Vagina (tissue), 2 donors: ENCODE measurements at regions not wholly inside any gene's neighbourhood (a gene's known extent, or its start where the extent isn't known, plus 50 kb on each side); places are given as distances from the start of the nearest gene placed in this dataset.

Source experiments
- POLR2A ChIP-seq, 2 donors: fragments of 450-650 bp; IDR thresholded peaks; one replicate each; pipeline ENCODE4 v1.6.1; 2017; ENCODE audit warnings: antibody characterized with exemption in 2 of 2, mild to moderate bottlenecking in 2 of 2, moderate library complexity in 2 of 2
- POLR2AphosphoS5 ChIP-seq, 2 donors: sonication (generic); formaldehyde crosslinking; IDR thresholded peaks; one replicate each; pipeline ENCODE4 v1.9.0; 2017; ENCODE audit warnings: antibody characterized with exemption in 2 of 2, mild to moderate bottlenecking in 2 of 2, low read depth in 1 of 2; ENCODE audit not compliant: insufficient read depth in 1 of 2
- TF ChIP-seq, protein P1 (sequence below), 3 experiments: fragments of 450-650 bp in 2 of 3; fragments of 200-600 bp in 1 of 3; sonication (generic) in 1 of 3; IDR thresholded peaks; one replicate each; pipeline ENCODE4 v1.5.1; 2017 to 2019; ENCODE audit warnings: antibody characterized with exemption in 3 of 3, mild to moderate bottlenecking in 2 of 3, moderate library complexity in 2 of 3

- TF ChIP-seq, protein P1, sequence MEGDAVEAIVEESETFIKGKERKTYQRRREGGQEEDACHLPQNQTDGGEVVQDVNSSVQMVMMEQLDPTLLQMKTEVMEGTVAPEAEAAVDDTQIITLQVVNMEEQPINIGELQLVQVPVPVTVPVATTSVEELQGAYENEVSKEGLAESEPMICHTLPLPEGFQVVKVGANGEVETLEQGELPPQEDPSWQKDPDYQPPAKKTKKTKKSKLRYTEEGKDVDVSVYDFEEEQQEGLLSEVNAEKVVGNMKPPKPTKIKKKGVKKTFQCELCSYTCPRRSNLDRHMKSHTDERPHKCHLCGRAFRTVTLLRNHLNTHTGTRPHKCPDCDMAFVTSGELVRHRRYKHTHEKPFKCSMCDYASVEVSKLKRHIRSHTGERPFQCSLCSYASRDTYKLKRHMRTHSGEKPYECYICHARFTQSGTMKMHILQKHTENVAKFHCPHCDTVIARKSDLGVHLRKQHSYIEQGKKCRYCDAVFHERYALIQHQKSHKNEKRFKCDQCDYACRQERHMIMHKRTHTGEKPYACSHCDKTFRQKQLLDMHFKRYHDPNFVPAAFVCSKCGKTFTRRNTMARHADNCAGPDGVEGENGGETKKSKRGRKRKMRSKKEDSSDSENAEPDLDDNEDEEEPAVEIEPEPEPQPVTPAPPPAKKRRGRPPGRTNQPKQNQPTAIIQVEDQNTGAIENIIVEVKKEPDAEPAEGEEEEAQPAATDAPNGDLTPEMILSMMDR (IDR thresholded peaks at IDR 0.05): no peak
- TF ChIP-seq POLR2AphosphoS5 (IDR thresholded peaks at IDR 0.05; ENCODE audit: insufficient read depth in 1 of 2, low read depth in 1 of 2) (no peak), POLR2A (IDR thresholded peaks at IDR 0.05) (no peak)
Measured at GRCh38 chr11:70616938-70617654, 218.8 kb downstream of the CTTN start.
